ENCODE measurements at regions not wholly inside any gene's neighbourhood (a gene's known extent, or its start where the extent isn't known, plus 50 kb on each side); places are given as distances from the start of the nearest gene placed in this dataset.

- TF ChIP-seq POLR2A (IDR thresholded peaks at IDR 0.05; ENCODE audit: low read length) (no peak), GATA1 (IDR thresholded peaks at IDR 0.05; ENCODE audit: low read depth, low read length) (no peak)
Observed at GRCh38 chr18:59822612-59823550, 76.9 kb upstream of the PMAIP1 start.
